AG09309 (cell line): ENCODE measurements at regions not wholly inside any gene's neighbourhood (a gene's known extent, or its start where the extent isn't known, plus 50 kb on each side); places are given as distances from the start of the nearest gene placed in this dataset.

Source experiments
- DNase-seq: peaks from one replicate; pipeline ENCODE4 v3.0.0-alpha.2; 2010; ENCODE audit warnings: low read depth
- H3K4me3 ChIP-seq: 2 replicates; pipeline ENCODE4 v1.5.1; 2011; ENCODE audit warnings: mild to moderate bottlenecking, low read depth, low read length, moderate library complexity; ENCODE audit not compliant: control insufficient read depth
- CTCF ChIP-seq: IDR thresholded peaks from 2 replicates; pipeline ENCODE4 v1.5.1; 2011; ENCODE audit warnings: mild to moderate bottlenecking, low read depth, low read length, inconsistent platforms; ENCODE audit not compliant: insufficient read depth, control insufficient read depth; ENCODE audit errors: missing control alignments

GRCh38 chr10:105756386-105756785 lies 1115.3 kb downstream of the SORCS3 start:
- TF ChIP-seq CTCF = no peak
- DNase-seq = no peak
- no peak overlapping the region for H3K4me3 ChIP-seq

- no peak overlapping the region for H3K4me3 ChIP-seq
- DNase-seq = no peak
- TF ChIP-seq CTCF = no peak
Measured at GRCh38 chr10:105751688-105752087, 1110.6 kb downstream of the SORCS3 start.

- no peak for TF ChIP-seq CTCF
- DNase-seq = no peak
Measured at GRCh38 chr10:105745596-105746148, 1104.6 kb downstream of the SORCS3 start.

GRCh38 chr10:105743343-105744056 lies 1102.4 kb downstream of the SORCS3 start:
- no peak for TF ChIP-seq CTCF
- H3K4me3 ChIP-seq = no peak overlapping the region
- DNase-seq = no peak

More at GRCh38 chr10:105745596-105746148, 1104.6 kb downstream of the SORCS3 start:
- H3K4me3 ChIP-seq = no peak overlapping the region

- DNase-seq = no peak
- no peak for TF ChIP-seq CTCF
- no peak overlapping the region for H3K4me3 ChIP-seq
Measured at GRCh38 chr10:105742923-105743322, 1101.8 kb downstream of the SORCS3 start.

- no peak for TF ChIP-seq CTCF
- no peak for DNase-seq
- no peak overlapping the region for H3K4me3 ChIP-seq
Measured at GRCh38 chr10:105742184-105742583, 1101.1 kb downstream of the SORCS3 start.
